ENCODE measurements at regions not wholly inside any gene's neighbourhood (a gene's known extent, or its start where the extent isn't known, plus 50 kb on each side); places are given as distances from the start of the nearest gene placed in this dataset.

DNA sequence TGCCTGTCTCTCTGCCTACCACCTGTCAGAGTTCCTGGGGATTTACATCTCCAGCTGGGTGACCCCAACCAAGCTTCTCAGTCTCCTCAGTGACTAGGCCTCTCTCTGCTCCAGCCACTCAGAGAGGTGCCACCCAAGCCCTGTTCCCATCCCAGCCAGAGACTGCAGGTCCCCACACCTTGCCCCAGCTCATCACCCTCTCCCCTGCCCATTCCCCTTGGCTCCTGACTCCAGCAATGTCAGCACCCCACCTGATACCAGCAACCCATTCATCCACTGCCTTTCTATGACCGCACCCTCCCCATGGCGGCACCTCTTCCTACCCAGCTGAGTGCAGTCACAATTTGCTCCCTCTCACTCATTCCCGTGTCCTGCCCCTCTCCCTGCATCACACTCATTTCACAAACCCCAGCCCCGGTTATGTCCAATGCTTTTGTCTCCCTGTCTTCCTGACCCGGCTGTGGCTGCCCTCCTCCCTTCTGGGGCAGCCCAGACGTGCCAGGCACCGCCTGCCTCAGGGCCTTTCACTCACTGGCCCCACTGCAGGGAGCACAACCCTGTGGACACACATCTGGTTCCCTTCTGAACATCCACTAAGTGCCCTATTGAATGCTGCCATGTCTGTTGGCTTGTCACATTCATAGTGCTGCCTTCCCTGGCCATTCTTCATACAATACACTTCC lies 494.8 kb upstream of the HS6ST1 start:
- WGBS: 90% methylated on average over 7 of the region's 7 CpGs
- Histone ChIP-seq H3K4me3 (ENCODE audit: low read depth, low read length) (no peak overlapping the region), H3K27ac (ENCODE audit: low read depth) (no peak overlapping the region), H3K4me1 (ENCODE audit: insufficient read depth) (no peaks in the 10 kb centered on the region), H3K36me3 (ENCODE audit: insufficient read depth) (no peaks in the 10 kb centered on the region)
- no peak for DNase-seq (ENCODE audit: extremely low spot score)

DNA sequence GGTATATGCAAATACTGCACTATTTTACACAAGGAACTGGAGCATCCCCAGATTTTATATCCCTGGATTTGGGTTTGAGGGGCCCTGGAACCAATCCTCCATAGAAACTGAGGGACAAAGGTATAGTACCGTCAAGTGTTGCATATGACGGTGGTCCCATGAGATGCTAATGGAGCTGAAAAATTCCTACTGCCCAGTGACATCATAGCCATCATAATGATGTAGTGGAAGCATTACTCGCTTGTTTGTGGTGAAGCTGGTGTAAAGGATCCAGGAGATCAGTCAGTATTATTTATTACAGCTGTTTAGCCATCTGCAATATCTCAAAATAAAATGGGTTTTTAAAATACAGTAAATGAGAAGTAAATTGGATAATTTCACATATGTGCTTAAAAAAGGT lies 496.6 kb upstream of the HS6ST1 start:
- 85% methylated on average over 3 of the region's 3 CpGs for WGBS
- no peak overlapping the region for H3K4me3 ChIP-seq (ENCODE audit: low read depth, low read length)
- DNase-seq (ENCODE audit: extremely low spot score): no peak
- no peak overlapping the region for H3K27ac ChIP-seq (ENCODE audit: low read depth)
- no peaks in the 10 kb centered on the region for H3K36me3 ChIP-seq (ENCODE audit: insufficient read depth)
- H3K4me1 ChIP-seq (ENCODE audit: insufficient read depth): no peaks in the 10 kb centered on the region

DNA sequence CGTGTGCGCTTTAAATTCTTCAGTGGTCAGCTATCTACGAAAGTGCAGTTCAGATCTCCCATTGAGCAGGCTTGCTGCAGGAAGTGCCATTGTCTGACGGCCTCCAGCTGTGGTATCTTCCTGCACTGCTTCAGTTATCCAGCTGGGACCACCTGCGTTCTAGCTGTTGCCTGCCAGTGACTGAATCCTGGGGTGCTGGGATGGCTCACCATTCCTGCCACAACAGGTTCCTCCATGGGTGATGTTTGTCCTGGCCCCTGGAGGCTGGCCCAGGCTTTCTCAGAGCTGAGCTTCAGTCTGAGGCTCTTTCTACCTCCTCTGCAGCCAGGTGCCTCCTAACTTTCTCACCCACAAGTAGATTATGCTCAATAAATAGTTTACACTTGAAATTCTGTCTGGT lies 498.5 kb upstream of the HS6ST1 start:
- Histone ChIP-seq H3K4me3 (ENCODE audit: low read depth, low read length) (no peak overlapping the region), H3K4me1 (ENCODE audit: insufficient read depth) (no peaks in the 10 kb centered on the region), H3K36me3 (ENCODE audit: insufficient read depth) (no peaks in the 10 kb centered on the region), H3K27ac (ENCODE audit: low read depth) (no peak overlapping the region)
- peak; percentile 28 for DNase-seq (ENCODE audit: extremely low spot score)
- WGBS: 26% methylated on average over 5 of the region's 5 CpGs

DNA sequence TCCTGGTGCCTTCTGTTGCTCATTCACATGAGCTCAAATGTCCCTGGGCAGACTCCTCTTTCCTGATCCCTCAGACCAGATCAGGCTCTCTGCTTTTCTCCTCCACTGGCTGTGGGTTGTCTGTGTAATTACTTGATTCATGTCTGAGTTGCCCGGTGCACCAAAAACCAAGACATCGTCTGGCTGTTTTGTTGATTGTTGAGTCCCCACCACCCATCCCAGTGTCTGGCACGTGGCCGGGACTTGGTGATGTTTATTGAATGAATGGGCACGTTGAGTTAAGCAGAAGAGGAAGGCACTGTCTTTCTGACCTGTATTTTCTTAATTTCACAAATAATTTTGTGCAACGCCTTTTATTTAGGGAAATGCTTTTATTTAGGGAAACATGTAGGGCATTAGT lies 499.1 kb upstream of the HS6ST1 start:
- Histone ChIP-seq H3K36me3 (ENCODE audit: insufficient read depth) (no peaks in the 10 kb centered on the region), H3K27ac (ENCODE audit: low read depth) (no peak overlapping the region), H3K4me1 (ENCODE audit: insufficient read depth) (no peaks in the 10 kb centered on the region), H3K4me3 (ENCODE audit: low read depth, low read length) (no peak overlapping the region)
- 86% methylated on average over 6 of the region's 6 CpGs for WGBS
- DNase-seq (ENCODE audit: extremely low spot score): no peak

DNA sequence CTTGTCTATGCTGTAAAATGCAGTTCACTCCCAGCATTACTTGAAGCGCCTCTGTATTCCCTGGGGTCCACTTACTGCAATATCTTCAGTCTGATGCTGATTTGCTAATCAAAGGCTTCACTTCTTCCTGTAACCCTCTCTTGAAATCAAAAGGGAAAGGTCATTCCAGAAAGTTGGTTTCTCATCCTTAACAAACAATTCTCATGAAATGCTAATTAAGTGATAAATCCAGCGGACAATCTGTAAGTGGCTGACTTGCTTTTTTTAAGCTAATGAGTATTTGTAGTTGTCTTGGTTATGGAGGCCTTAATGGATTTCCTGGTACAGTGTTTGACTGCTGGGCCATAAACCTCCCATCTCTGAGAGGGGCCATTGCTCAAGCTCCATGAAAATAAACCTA lies 499.6 kb upstream of the HS6ST1 start:
- H3K4me1 ChIP-seq (ENCODE audit: insufficient read depth): no peaks in the 10 kb centered on the region
- DNase-seq (ENCODE audit: extremely low spot score): no peak
- H3K27ac ChIP-seq (ENCODE audit: low read depth): no peak overlapping the region
- no peak overlapping the region for H3K4me3 ChIP-seq (ENCODE audit: low read depth, low read length)
- 93% methylated on average over 2 of the region's 2 CpGs for WGBS
- H3K36me3 ChIP-seq (ENCODE audit: insufficient read depth): no peaks in the 10 kb centered on the region

DNA sequence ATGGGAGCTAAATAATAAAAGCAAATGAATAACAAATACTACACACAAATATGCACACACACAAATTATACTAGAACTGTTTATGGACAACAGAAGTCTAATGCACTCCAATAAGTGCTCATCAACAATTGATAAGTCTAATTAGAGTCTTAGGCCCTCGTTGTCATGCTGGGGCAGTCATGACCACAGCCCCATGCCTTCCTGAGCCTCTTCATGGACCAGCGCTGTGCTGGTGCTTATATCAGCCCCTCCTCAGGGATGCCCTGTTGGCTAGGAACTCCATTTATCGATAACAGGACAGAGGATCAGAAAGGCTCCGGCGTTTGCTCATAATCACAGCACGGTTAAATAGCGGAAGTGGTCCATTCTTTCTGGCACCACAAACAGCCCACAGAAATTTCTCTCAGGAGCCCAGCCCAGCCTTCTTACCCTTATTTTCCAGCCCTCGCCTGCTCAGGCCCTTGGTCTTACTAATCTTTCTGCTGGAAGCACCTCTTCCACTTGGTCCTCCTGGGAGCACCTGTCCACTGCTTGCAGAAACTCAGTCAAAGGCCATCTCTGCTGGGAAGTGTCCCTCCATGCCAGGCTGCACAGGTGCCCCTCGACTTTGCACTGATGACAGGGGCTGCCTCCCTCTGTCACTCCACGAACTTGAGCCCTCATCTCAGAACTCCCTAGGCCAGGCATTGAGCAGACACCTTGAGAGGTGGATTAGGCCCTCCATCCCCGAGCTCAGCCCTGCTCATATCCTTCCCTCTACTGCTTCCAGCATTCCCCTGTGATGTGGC lies 500.2 kb upstream of the HS6ST1 start:
- Histone ChIP-seq H3K36me3 (ENCODE audit: insufficient read depth) (no peaks in the 10 kb centered on the region), H3K4me3 (ENCODE audit: low read depth, low read length) (no peak overlapping the region), H3K4me1 (ENCODE audit: insufficient read depth) (no peaks in the 10 kb centered on the region), H3K27ac (ENCODE audit: low read depth) (no peak overlapping the region)
- 91% methylated on average over 11 of the region's 11 CpGs for WGBS
- DNase-seq (ENCODE audit: extremely low spot score): no peak

DNA sequence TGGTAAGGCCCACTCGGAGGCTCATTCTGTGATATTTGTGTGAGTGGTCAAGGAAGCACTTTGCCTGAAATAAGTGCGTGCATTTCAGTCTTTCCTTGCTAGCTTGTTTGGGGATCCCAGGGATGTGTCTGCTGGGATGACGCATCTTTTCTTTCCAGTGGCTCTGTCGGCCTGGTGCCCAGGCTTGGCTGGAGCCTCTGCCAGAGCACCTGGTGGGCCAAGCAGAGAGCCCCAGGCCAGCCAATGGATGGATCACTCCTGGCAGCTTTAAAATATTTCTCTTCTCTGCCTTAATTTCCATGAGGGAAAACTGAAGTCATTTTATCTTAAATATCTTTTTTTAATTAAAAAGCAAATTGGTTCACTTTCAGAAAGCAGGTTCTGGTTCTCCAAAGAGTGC lies 501.8 kb upstream of the HS6ST1 start:
- Histone ChIP-seq H3K4me1 (ENCODE audit: insufficient read depth) (no peaks in the 10 kb centered on the region), H3K4me3 (ENCODE audit: low read depth, low read length) (no peak overlapping the region), H3K36me3 (ENCODE audit: insufficient read depth) (no peaks in the 10 kb centered on the region), H3K27ac (ENCODE audit: low read depth) (no peak overlapping the region)
- DNase-seq (ENCODE audit: extremely low spot score): no peak
- 93% methylated on average over 4 of the region's 4 CpGs for WGBS

DNA sequence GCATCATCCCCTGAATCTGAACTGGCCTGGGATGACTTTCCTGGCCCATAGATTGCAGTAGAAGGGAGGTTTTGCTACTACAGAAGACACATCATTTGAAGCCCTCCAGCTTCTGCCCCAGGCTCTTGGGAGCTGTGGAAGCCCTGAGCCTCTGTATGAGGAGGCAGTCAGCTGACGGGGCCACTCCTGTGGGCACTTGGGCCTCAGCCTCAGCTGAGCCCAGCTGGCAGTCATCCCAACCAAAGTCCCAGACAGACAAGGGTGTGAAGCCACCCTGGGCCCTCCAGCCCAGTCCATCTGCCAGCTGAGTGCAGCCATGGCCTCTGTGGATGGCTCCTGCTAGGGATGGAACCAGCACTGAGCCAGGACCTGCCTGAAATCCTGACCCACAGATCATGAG lies 502.3 kb upstream of the HS6ST1 start:
- H3K4me3 ChIP-seq (ENCODE audit: low read depth, low read length): no peak overlapping the region
- no peaks in the 10 kb centered on the region for H3K4me1 ChIP-seq (ENCODE audit: insufficient read depth)
- no peaks in the 10 kb centered on the region for H3K36me3 ChIP-seq (ENCODE audit: insufficient read depth)
- no peak overlapping the region for H3K27ac ChIP-seq (ENCODE audit: low read depth)
- 94% methylated on average over 1 of the region's 1 CpG for WGBS
- no peak for DNase-seq (ENCODE audit: extremely low spot score)

DNA sequence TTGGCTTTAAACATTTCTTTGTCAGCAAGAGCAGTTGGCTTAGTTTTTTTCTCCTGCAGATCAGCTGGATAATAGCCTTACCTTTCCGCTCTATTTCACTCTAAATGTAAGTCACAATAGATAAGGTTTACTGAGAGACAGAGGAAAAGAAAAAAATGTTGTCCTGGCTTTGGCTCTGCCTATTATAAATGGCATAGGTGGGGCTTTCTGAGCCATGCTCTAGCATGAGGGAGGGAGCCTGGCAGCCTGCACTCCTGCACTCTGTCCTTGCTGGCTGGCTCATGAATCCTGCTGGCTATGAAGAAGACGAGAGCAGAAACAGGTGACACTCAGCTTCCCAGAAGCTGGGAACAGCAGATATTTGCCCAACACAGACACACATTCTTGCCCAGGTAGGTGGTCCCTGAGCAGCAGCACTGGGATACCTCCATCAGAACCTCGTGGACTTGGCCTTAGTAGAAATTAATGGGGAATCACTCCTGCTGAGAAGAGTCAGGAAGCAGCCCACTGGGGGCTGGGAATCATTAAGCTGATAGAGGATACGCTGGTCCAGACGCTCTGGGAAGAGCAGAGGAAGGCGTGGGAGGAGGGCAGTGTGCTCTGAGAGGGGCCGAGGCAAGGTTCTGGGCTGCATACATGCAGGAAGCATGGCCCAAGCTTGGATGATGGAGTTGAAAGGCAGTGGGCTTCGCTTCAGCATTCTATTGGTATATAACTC lies 514.4 kb upstream of the HS6ST1 start:
- Histone ChIP-seq H3K36me3 (ENCODE audit: insufficient read depth) (no peaks in the 10 kb centered on the region), H3K4me1 (ENCODE audit: insufficient read depth) (no peaks in the 10 kb centered on the region), H3K27ac (ENCODE audit: low read depth) (no peak overlapping the region), H3K4me3 (ENCODE audit: low read depth, low read length) (no peak overlapping the region)
- DNase-seq (ENCODE audit: extremely low spot score): no peak
- WGBS: 59% methylated on average over 8 of the region's 8 CpGs

DNA sequence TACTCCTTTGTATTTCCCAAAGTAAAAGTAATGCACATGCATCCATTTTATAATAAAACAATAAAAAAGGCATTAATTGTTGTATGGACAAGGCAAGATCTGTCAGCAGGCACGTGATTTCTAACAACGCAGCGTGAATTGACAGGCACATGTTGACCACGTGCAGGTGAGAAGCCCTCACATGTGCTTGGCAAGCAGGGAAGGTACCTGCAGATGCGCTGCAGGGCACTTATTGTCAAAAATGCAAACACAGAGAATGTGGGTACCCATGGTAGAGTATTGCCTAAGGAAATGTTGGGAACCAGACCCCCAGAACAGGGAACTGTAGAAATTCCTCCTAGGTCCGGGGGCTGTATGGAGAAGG lies 515.0 kb upstream of the HS6ST1 start:
- 91% methylated on average over 6 of the region's 6 CpGs for WGBS

DNA sequence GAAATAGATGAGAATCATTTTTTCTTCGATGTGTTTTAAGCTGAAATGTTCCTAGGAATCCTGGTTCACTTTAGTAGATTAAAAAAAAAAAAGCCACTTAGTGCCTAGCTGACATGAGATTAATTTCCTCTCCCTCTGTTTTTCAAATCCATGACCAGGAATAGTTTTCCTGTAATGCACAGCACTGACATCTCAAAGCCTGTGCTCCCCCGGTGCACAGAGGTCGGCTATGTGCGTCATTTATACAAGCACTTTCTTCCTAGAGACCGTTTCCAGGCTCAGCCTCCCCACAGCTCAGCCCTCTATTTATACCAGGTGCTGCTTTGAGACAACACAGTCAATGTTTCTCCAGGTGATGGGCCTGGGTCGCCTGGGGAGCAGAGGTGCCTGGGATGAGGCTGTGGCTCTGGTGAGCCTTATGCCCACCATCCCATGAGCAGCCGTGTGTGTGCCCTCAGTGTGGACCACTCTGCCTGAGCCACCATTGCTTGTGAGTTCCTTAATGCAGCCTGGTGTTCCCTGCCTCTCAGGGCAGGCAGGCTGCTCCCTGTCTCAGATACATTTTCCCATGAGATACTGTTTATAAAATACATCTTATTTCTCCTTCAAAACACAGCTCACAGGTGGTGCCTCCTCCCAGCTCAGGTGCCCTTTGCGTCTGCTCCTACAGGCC lies 515.7 kb upstream of the HS6ST1 start:
- Histone ChIP-seq H3K36me3 (ENCODE audit: insufficient read depth) (no peaks in the 10 kb centered on the region), H3K4me1 (ENCODE audit: insufficient read depth) (no peaks in the 10 kb centered on the region), H3K4me3 (ENCODE audit: low read depth, low read length) (no peak overlapping the region), H3K27ac (ENCODE audit: low read depth) (no peak overlapping the region)
- WGBS: 71% methylated on average over 8 of the region's 8 CpGs
- DNase-seq (ENCODE audit: extremely low spot score): no peak

More for the DNA sequence above, 515.0 kb upstream of the HS6ST1 start:
- DNase-seq (ENCODE audit: extremely low spot score): no peak
- H3K4me1 ChIP-seq (ENCODE audit: insufficient read depth): no peaks in the 10 kb centered on the region
- H3K4me3 ChIP-seq (ENCODE audit: low read depth, low read length): no peak overlapping the region
- H3K36me3 ChIP-seq (ENCODE audit: insufficient read depth): no peaks in the 10 kb centered on the region
- no peak overlapping the region for H3K27ac ChIP-seq (ENCODE audit: low read depth)

DNA sequence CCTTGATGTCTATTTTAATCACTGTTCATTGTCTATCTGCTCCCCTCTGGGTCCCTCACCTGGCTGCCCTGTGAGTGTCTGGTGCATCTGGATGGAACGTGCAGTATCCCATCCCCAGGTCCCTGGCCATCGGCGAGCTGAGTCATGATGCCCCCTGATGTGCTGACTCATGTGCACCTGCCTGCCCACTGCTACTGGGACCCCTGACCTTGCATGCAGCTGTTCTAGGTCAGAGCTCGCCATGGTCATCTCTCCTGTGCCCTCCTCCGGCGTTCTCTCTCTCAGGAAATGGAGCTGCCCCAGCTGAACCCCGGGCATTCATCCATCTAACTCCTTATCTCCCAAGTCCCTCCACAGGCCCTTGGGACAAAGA lies 516.2 kb upstream of the HS6ST1 start:
- Histone ChIP-seq H3K36me3 (ENCODE audit: insufficient read depth) (no peaks in the 10 kb centered on the region), H3K27ac (ENCODE audit: low read depth) (no peak overlapping the region), H3K4me1 (ENCODE audit: insufficient read depth) (no peaks in the 10 kb centered on the region), H3K4me3 (ENCODE audit: low read depth, low read length) (no peak overlapping the region)
- WGBS: 89% methylated on average over 7 of the region's 7 CpGs
- no peak for DNase-seq (ENCODE audit: extremely low spot score)

DNA sequence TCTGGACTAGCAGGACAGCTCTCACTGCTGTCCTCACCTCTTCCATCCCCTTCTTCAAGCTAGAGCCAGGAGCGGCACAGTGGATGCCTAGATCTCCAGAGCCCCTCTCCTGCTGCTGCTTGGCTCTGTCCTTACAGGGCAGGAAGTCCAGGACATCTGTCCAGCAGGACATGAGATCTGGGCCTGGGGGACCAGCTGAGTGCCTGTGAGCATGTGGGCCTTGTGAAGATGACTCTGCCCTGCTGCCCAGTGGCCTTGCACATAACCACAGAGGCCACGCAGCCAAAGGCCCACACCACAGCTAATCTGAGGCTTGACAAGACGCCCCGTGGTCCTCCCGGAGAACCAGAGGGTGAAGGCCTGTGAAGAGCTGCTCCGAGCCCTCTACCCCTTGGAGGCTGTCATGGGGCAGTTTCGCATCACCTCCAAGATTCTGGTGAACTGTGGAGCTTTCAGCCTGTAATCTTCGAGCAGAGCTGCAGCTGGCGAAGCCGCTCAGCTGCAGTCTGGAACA lies 516.7 kb upstream of the HS6ST1 start:
- Histone ChIP-seq H3K27ac (ENCODE audit: low read depth) (no peak overlapping the region), H3K4me3 (ENCODE audit: low read depth, low read length) (no peak overlapping the region), H3K4me1 (ENCODE audit: insufficient read depth) (no peaks in the 10 kb centered on the region), H3K36me3 (ENCODE audit: insufficient read depth) (no peaks in the 10 kb centered on the region)
- 96% methylated on average over 10 of the region's 10 CpGs for WGBS
- no peak for DNase-seq (ENCODE audit: extremely low spot score)

Data from urinary bladder (tissue), 3 donors.